LNCaP clone FGC (cell line): ENCODE measurements at regions not wholly inside any gene's neighbourhood (a gene's known extent, or its start where the extent isn't known, plus 50 kb on each side); places are given as distances from the start of the nearest gene placed in this dataset.

Experiments used
- DNase-seq: peaks from one replicate; pipeline ENCODE4 v3.0.0-alpha.2; 2011; ENCODE audit warnings: low read depth
- H3K4me3 ChIP-seq: 2 replicates; pipeline ENCODE4 v1.5.1; 2011; ENCODE audit warnings: mild to moderate bottlenecking, low read depth, low read length, control low read depth
- TF ChIP-seq, protein P1 (sequence below): IDR thresholded peaks from 2 replicates; pipeline ENCODE4 v1.5.1; 2012; ENCODE audit warnings: mild to moderate bottlenecking; ENCODE audit not compliant: control insufficient read depth, insufficient read depth; ENCODE audit errors: extremely low read depth

- TF ChIP-seq, protein P1, sequence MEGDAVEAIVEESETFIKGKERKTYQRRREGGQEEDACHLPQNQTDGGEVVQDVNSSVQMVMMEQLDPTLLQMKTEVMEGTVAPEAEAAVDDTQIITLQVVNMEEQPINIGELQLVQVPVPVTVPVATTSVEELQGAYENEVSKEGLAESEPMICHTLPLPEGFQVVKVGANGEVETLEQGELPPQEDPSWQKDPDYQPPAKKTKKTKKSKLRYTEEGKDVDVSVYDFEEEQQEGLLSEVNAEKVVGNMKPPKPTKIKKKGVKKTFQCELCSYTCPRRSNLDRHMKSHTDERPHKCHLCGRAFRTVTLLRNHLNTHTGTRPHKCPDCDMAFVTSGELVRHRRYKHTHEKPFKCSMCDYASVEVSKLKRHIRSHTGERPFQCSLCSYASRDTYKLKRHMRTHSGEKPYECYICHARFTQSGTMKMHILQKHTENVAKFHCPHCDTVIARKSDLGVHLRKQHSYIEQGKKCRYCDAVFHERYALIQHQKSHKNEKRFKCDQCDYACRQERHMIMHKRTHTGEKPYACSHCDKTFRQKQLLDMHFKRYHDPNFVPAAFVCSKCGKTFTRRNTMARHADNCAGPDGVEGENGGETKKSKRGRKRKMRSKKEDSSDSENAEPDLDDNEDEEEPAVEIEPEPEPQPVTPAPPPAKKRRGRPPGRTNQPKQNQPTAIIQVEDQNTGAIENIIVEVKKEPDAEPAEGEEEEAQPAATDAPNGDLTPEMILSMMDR, result no peak
- no peak for DNase-seq
- H3K4me3 ChIP-seq, result no peak overlapping the region
These were observed 113.2 kb downstream of the HERPUD2 start for GRCh38 chr7:35581605-35582210.

GRCh38 chr7:35576031-35576573 lies 118.8 kb downstream of the HERPUD2 start:
- H3K4me3 ChIP-seq, result no peak overlapping the region
- no peak for DNase-seq
- TF ChIP-seq, protein P1, result no peak

- no peak overlapping the region for H3K4me3 ChIP-seq
- TF ChIP-seq, protein P1, result no peak
- no peak for DNase-seq
These were observed 123.2 kb downstream of the HERPUD2 start for GRCh38 chr7:35571611-35572240.

DNA sequence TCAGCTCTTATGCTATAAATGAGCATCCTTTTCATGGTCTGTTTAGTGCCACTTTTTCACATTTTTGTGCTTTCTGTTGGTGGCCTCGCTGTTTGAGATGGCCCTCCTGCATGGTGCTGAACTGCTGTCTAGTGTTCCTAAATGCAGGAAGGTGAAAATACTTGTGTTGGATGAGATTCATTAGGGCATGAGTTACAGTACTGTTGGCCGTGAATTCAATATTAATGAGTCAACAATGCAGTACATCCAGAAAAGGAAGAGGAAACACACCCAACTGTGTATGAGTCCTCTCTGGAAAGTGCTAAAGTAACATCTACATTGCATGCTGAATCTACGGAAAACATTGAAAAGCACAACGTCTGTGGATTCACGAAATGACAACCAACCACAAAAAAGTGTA lies 124.0 kb downstream of the HERPUD2 start:
- TF ChIP-seq, protein P1, result no peak
- DNase-seq, result peak; percentile 52
- H3K4me3 ChIP-seq, result no peak overlapping the region

- DNase-seq, result no peak
- H3K4me3 ChIP-seq, result no peak overlapping the region
- TF ChIP-seq, protein P1, result no peak
These were observed 129.0 kb downstream of the HERPUD2 start for GRCh38 chr7:35565927-35566326.

GRCh38 chr7:35558841-35559240 lies 136.1 kb downstream of the HERPUD2 start:
- H3K4me3 ChIP-seq, result no peak overlapping the region
- DNase-seq, result no peak

More at GRCh38 chr7:35558841-35559240, 136.1 kb downstream of the HERPUD2 start:
- TF ChIP-seq, protein P1, result no peak
